Skin of body (tissue), 1 donor: ENCODE measurements at regions not wholly inside any gene's neighbourhood (a gene's known extent, or its start where the extent isn't known, plus 50 kb on each side); places are given as distances from the start of the nearest gene placed in this dataset.

ENCODE experiments used
- DNase-seq: peaks from one replicate; lab custom pipeline; 2025; lab: John Stamatoyannopoulos, UW

DNA sequence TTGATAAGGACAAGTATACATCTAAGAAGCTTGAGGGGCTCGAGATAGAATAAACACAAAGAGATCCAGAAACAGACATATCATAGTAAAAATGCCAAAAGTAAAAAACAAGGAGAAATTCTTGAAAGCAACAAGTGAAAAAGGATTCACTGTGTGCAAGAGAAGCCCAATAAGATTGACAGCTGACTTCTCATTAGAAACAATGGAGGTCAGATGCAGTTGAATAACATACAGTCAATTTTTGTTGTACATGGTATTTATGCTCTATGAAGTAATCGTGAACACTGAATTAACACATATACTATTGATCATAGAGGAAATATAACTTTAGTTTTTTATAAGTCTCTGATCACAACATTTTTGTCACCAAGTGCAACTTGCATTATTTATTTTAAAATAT, 982.8 kb upstream of the SORCS1 start:
- DNase-seq, result no peak

DNA sequence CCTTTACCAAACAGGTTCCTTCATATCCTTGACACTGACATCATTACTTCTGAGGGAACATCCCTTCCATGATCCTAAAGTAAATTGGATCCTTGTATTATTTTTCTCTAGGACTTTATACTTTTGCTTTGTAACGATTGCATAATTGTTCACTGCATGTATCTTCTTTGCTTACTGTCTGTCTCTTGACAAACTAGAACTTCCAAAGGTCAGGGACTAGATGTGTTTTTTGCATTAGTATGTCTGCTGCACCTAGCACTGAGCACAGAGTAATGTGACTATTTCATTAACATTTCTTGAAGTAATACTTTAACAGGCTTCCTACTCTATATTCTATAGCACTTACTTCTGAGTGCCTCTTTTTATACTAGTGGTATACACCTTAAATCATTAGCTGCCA, 976.6 kb upstream of the SORCS1 start:
- no peak for DNase-seq

DNA sequence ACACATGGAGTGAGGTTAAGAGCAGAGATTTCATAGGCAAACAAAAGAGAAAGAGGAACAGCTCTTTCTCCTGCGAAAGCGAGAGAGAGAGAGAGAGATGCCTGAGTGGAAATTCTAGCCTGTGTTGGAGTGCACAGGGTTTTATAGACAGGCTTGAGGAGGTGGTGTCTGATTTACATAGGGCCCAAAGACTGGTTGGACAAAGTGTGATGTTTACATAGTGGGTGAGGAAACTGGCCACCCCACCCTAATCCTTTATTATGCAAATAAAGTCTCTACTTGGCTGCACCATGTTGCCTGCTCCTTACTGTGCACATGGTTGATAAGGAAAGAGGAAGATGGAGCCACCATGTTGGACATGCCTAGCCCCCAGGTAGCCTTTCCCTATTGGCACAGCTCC, 967.8 kb upstream of the SORCS1 start:
- no peak for DNase-seq

DNA sequence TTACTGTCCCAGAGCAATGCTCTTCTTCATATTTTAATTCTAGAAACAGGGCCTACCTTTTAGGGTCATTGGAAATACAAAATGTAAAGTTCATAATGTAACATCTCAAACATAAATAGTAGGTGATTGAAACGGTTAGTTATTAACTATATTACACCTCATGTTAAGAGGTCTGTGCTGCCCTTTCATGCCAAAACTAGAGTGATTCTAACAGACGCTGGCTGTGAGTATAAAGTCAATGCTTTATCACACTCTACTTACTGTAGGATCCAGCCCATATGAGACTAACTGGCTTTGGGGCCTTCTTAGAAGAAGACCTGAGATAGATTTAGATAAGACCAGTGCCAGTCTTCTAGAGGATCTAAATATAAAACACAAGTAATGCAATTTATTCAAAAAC, 966.1 kb upstream of the SORCS1 start:
- no peak for DNase-seq

DNA sequence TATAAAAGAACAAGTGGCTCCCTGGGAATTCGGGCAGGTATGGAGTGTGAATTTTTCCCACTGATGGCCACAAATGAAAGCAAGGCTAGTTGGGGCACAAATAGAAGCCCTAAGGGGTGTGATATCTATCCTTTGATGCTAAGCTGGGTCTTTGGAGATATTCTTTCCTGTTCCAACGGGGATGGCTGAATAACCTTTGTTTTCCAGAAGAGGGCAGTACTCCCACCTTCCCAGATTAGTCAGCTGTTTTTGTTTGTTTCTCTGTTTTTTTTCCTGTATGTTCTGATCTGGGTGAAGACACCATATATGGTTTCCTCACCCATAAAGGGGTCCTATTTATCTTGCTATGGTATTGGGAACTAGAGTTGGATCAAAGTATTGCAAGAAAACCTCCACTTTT, 947.7 kb upstream of the SORCS1 start:
- DNase-seq, result no peak

GRCh38 chr10:108104551-108105156, 940.1 kb upstream of the SORCS1 start:
- DNase-seq, result no peak

- DNase-seq, result no peak
These were observed 932.8 kb upstream of the SORCS1 start for GRCh38 chr10:108097258-108097657.

DNA sequence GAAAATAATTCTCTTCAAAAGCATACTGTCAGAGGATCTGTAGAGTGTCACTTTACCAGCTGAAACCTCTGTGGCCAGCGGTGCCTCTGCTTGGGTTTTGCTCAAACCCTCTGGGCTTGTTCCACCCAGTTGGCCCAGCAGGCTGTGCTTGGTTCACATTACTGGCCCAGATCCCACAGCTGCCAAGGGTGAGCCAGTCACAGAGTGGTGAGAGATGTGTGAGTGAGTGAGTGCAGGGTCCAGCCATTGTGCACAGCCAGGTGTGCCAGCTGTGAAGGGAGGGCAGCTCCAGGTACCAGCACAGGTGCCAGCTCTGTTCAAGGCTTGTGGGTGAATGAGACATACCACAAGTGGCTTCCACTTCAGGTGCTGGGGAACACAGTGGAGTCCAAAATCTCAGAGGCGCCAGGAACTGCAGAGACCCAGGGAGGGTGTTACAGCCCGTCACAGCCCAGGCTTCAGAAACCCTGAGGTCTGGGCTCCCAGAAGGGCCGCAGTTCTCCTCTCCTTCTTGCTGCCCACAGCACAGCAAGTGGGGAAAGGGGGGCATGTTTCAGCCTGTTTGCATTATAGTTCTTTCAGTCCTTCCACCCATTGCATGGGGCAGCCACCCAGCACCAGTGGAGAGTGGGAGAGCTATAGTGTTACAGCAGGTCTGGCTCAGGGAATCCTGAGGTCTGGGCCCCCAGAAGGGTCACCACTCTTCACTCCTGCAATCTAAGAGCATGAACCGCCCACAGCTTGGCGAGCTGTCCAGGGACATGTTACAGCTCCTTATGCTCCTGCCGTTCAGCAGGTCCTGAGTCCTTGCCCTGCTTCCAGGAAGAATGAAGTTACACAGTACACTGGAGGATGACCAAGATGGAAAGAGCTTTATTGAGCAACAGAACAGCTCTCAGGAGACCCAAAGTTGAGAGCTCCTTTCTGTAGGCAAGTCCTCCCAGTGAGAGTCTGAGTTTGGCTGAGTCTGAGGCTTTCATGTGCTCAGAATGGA, 931.7 kb upstream of the SORCS1 start:
- no peak for DNase-seq

GRCh38 chr10:108090476-108091215, 926.1 kb upstream of the SORCS1 start:
- no peak for DNase-seq

GRCh38 chr10:108086502-108086901, 922.0 kb upstream of the SORCS1 start:
- DNase-seq, result no peak

GRCh38 chr10:108082596-108082995, 918.1 kb upstream of the SORCS1 start:
- DNase-seq, result no peak

GRCh38 chr10:108078263-108078662, 913.8 kb upstream of the SORCS1 start:
- no peak for DNase-seq

- DNase-seq, result no peak
These were observed 908.0 kb upstream of the SORCS1 start for GRCh38 chr10:108072466-108072865.

DNA sequence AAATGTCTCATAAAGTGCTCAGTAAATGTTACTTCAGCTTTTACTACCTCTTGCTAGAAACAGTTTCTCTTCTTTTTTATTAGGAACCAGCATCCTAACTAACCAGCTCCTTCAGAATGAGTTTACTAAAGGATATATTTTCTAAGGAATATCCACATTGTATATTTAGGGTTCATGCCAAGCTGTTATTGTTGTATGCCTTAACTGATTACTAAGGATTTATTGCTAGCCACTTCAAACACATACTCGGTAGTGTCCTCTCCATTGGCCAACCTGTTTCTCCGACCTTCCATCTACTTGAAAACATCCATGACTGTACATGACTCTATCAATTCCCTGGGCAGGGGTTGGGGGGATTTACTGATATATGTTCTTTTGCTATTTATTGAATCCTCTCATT, 906.3 kb upstream of the SORCS1 start:
- DNase-seq, result no peak

GRCh38 chr10:108069096-108069495, 904.6 kb upstream of the SORCS1 start:
- no peak for DNase-seq

DNA sequence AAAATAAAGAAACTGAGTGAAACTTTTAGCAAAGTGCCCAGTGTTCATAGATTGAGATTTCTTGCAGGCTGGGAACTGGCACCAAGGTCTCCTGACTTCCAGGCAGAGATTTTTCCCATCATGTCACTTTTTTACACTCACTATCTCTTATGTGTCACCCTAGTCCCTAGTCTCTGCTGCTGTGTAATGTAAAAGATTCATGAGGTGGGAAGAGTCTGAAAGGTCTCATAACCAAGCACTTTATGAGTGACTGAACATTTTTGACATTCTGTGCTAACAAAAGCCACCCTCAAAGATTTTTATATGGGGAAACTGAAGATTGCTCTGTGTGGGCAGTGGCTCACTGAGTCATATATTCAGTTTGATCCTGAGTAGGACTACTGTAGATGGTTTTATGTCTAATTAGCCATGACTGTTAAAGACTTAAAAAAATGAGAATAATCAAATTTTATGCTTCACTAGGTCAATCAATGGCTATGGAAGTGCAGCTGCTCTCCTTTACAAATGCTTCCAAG, 900.3 kb upstream of the SORCS1 start:
- DNase-seq, result no peak

DNA sequence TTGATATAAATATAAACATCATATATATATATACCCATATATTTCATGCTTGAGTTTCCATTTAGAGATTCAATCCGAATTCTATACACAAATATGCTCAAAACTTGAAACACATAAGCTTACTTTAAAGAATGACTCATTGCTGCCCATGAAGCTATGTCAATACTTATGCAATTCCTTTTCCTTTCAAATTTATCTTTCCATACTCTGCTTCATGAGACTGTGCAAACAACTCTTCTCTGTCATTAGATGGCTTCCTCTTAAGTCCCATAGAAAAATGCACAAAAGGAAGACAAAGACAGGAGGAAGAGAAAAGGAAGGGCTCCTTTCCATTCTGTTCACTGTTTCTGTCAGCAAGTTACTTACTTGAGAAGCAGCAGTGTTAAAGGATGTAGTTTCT, 895.7 kb upstream of the SORCS1 start:
- DNase-seq, result no peak

- DNase-seq, result no peak
These were observed 891.0 kb upstream of the SORCS1 start for GRCh38 chr10:108055506-108055905.

- DNase-seq, result no peak
These were observed 888.5 kb upstream of the SORCS1 start for GRCh38 chr10:108052981-108053380.

GRCh38 chr10:108051218-108051617, 886.7 kb upstream of the SORCS1 start:
- no peak for DNase-seq

- DNase-seq, result no peak
These were observed 886.1 kb upstream of the SORCS1 start for GRCh38 chr10:108050626-108051025.

DNA sequence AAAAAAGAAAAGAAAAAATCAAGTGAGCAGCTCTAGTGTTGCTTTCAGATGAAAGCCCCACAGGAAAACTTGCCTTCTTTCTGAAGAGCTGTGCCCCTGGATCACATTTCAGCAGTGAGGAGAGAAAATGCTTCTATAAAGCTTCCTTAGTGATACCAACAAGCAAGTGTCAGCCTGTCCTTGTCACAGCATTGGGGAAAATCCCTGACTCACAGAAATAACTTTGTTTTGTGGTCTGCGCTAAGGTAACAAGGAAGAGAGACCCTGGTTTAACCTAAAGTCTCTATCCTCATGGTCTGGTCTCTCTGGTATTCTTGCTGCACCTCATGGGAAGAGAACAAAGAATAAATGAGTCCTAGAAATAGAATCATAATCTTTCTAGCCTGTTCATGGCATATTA, 885.2 kb upstream of the SORCS1 start:
- no peak for DNase-seq
